HEK293T (cell line): ENCODE measurements at regions not wholly inside any gene's neighbourhood (a gene's known extent, or its start where the extent isn't known, plus 50 kb on each side); places are given as distances from the start of the nearest gene placed in this dataset.
"Not testable (repeated sequence)": the region's sequence is repeated elsewhere in the genome, so short reads cannot be mapped to it uniquely, and the experiment has no call there.

Experiments
- ARNT ChIP-seq: fragments of 450-650 bp; IDR thresholded peaks from 2 replicates; pipeline ENCODE4 v1.6.1; 2017; ENCODE audit warnings: mild to moderate bottlenecking
- BHLHE40 ChIP-seq: fragments of 450-650 bp; IDR thresholded peaks from 2 replicates; pipeline ENCODE4 v1.6.1; 2016; ENCODE audit warnings: mild to moderate bottlenecking, moderate library complexity, borderline replicate concordance
- FOXK2 ChIP-seq: fragments of 450-650 bp; IDR thresholded peaks from 2 replicates; pipeline ENCODE4 v1.6.1; 2016; ENCODE audit warnings: mild to moderate bottlenecking
- FOXM1 ChIP-seq: fragments of 450-650 bp; IDR thresholded peaks from 2 replicates; pipeline ENCODE4 v1.6.1; 2017; ENCODE audit warnings: mild to moderate bottlenecking, borderline replicate concordance
- SP1 ChIP-seq: fragments of 450-650 bp; IDR thresholded peaks from 2 replicates; pipeline ENCODE4 v1.6.1; 2017
- SUZ12 ChIP-seq: fragments of 450-650 bp; IDR thresholded peaks from 2 replicates; pipeline ENCODE4 v1.6.1; 2016; ENCODE audit warnings: mild to moderate bottlenecking
- ZNF384 ChIP-seq: fragments of 450-650 bp; IDR thresholded peaks from 2 replicates; pipeline ENCODE4 v1.6.1; 2016
- TF ChIP-seq, protein P1 (sequence below): fragments of 450-650 bp; IDR thresholded peaks from 2 replicates; pipeline ENCODE4 v1.6.1; 2016

DNA sequence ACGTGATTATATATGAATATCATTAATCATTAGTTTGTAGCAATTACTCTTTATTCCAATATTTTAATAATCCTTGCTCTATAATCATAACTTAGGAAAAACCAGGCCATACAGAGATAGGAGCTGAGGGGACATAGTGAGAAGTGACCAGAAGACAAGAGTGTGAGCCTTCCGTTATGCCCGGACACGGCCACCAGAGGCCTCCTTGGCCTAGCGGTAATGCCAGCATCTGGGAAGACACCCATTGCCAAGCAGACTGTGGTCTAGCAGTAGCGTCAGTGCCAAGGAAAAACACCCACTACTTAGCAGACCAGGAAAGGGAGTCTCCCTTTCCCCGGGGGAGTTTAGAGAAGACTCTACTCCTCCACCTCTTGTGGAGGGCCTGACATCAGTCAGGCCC lies 66.6 kb upstream of the MSH6 start:
- not testable (repeated sequence) for TF ChIP-seq SUZ12, SP1, FOXM1, BHLHE40, ZNF384, FOXK2, ARNT
- TF ChIP-seq, protein P1, sequence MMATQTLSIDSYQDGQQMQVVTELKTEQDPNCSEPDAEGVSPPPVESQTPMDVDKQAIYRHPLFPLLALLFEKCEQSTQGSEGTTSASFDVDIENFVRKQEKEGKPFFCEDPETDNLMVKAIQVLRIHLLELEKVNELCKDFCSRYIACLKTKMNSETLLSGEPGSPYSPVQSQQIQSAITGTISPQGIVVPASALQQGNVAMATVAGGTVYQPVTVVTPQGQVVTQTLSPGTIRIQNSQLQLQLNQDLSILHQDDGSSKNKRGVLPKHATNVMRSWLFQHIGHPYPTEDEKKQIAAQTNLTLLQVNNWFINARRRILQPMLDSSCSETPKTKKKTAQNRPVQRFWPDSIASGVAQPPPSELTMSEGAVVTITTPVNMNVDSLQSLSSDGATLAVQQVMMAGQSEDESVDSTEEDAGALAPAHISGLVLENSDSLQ: not testable (repeated sequence)
